Uterus (tissue), 3 donors: ENCODE measurements at regions not wholly inside any gene's neighbourhood (a gene's known extent, or its start where the extent isn't known, plus 50 kb on each side); places are given as distances from the start of the nearest gene placed in this dataset.

Experiments
- DNase-seq, 2 donors: peaks; one replicate each; pipeline ENCODE4 v3.0.0-alpha.2; 2019 to 2020
- H3K27ac ChIP-seq, 2 donors: fragments of 200-600 bp; sonication (generic); 1 replicate in 1 of 2; 2 replicates in 1 of 2; pipeline ENCODE4 v1.5.1; 2016 to 2018
- H3K27me3 ChIP-seq, 2 donors: fragments of 200-600 bp; sonication (generic); one replicate each; pipeline ENCODE4 v1.5.1; 2018 to 2019; ENCODE audit warnings: control low read depth in 1 of 2
- H3K36me3 ChIP-seq, 2 donors: fragments of 200-600 bp; sonication (generic); one replicate each; pipeline ENCODE4 v1.5.1; 2019; ENCODE audit warnings: control low read depth in 1 of 2
- H3K4me1 ChIP-seq, 2 donors: fragments of 200-600 bp; sonication (generic); one replicate each; pipeline ENCODE4 v1.5.1; 2018 to 2019; ENCODE audit warnings: control low read depth in 1 of 2
- H3K4me3 ChIP-seq, 2 donors: fragments of 200-600 bp; sonication (generic); 1 replicate in 1 of 2; 2 replicates in 1 of 2; pipeline ENCODE4 v1.5.1; 2018 to 2019; ENCODE audit warnings: mild to moderate bottlenecking in 1 of 2
- H3K9me3 ChIP-seq, 2 donors: fragments of 200-600 bp; sonication (generic); one replicate each; pipeline ENCODE4 v1.5.1; 2019; ENCODE audit warnings: control low read depth in 1 of 2
- POLR2A ChIP-seq, 2 donors: fragments of 450-650 bp; IDR thresholded peaks; one replicate each; pipeline ENCODE4 v1.6.1; 2016; ENCODE audit warnings: antibody characterized with exemption in 2 of 2, mild to moderate bottlenecking in 1 of 2, moderate library complexity in 1 of 2
- intact Hi-C: fragments of 100-400 bp; cut with DNase I; formaldehyde crosslinking; loops from one replicate; pipeline ENCODE4 v1.15.1; 2023; ENCODE audit warnings: low total_unique reads
- TF ChIP-seq, protein P1 (sequence below), 4 experiments: fragments of 200-600 bp in 2 of 4; fragments of 450-650 bp in 2 of 4; sonication (generic) in 2 of 4; IDR thresholded peaks; one replicate each; pipeline ENCODE4 v1.5.1; 2016 to 2019; ENCODE audit warnings: antibody characterized with exemption in 4 of 4, mild to moderate bottlenecking in 2 of 4, moderate library complexity in 1 of 4
- donor health status: DM: yes; HTN: yes; CAD: no.

DNA sequence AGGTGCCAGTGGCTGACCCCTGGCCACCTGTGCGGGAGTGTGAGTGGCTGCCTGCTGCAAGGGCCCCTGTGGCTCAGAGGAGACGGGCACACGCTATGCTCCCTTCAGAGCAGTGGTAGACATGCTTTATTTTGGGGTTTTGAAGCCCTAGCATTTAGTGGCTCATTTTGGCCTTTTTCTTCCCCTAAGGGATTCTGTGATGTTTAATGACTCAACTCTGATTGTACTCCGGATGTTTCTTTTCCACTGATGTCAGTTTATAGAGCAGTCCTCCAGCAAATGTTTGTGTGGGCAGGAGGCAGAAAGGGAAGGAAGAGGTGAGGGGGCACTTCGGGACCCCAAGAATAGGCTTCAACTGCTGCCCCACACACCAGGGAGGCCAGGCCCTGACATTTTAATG, 288.9 kb upstream of the C2CD4B start:
- no peaks in the 10 kb centered on the region for H3K27me3 ChIP-seq
- intact Hi-C loops = no loop called here
- H3K36me3 ChIP-seq = no peaks in the 10 kb centered on the region
- no peak overlapping the region for H3K4me3 ChIP-seq
- H3K27ac ChIP-seq = no peak overlapping the region
- no peak for DNase-seq
- no peaks in the 10 kb centered on the region for H3K9me3 ChIP-seq
- no peaks in the 10 kb centered on the region for H3K4me1 ChIP-seq
- TF ChIP-seq, protein P1, sequence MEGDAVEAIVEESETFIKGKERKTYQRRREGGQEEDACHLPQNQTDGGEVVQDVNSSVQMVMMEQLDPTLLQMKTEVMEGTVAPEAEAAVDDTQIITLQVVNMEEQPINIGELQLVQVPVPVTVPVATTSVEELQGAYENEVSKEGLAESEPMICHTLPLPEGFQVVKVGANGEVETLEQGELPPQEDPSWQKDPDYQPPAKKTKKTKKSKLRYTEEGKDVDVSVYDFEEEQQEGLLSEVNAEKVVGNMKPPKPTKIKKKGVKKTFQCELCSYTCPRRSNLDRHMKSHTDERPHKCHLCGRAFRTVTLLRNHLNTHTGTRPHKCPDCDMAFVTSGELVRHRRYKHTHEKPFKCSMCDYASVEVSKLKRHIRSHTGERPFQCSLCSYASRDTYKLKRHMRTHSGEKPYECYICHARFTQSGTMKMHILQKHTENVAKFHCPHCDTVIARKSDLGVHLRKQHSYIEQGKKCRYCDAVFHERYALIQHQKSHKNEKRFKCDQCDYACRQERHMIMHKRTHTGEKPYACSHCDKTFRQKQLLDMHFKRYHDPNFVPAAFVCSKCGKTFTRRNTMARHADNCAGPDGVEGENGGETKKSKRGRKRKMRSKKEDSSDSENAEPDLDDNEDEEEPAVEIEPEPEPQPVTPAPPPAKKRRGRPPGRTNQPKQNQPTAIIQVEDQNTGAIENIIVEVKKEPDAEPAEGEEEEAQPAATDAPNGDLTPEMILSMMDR (IDR thresholded peaks at IDR 0.05) = no peak
- no peak for TF ChIP-seq POLR2A (IDR thresholded peaks at IDR 0.05)

DNA sequence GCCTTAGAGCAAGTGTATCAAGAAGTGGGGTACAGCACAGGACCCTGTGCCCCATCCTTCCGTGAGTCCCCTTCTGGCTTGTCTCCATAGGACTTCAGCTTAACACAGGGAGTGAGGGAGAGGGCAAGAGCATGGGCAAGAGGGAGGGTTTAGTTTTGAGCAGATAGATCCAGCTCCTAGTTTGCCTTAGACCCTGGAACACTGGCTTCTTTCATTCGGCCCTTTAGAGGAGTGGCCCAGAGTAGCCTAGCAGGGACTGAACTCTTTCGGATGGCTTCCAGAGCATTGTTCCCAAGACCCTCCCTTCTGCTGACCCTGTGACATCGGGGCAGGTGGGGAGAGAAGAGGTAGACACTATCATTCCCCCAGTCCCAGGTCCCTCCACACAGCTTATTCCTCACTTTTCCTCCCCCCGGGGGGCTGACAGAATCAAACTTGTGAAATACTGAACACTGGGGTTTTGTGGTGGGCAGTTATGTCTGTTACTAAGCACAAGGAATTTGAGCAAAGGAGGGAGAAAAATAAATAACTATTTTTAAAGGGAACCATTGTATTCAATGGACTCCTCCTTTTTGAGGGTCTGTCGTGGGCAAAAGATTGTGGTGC, 289.6 kb upstream of the C2CD4B start:
- no peaks in the 10 kb centered on the region for H3K27me3 ChIP-seq
- no peak overlapping the region for H3K27ac ChIP-seq
- H3K4me1 ChIP-seq = no peaks in the 10 kb centered on the region
- H3K4me3 ChIP-seq = no peak overlapping the region
- TF ChIP-seq POLR2A (IDR thresholded peaks at IDR 0.05) = no peak
- TF ChIP-seq, protein P1 (IDR thresholded peaks at IDR 0.05) = no peak
- DNase-seq = no peak
- intact Hi-C loops = no loop called here
- no peaks in the 10 kb centered on the region for H3K9me3 ChIP-seq
- H3K36me3 ChIP-seq = no peaks in the 10 kb centered on the region

DNA sequence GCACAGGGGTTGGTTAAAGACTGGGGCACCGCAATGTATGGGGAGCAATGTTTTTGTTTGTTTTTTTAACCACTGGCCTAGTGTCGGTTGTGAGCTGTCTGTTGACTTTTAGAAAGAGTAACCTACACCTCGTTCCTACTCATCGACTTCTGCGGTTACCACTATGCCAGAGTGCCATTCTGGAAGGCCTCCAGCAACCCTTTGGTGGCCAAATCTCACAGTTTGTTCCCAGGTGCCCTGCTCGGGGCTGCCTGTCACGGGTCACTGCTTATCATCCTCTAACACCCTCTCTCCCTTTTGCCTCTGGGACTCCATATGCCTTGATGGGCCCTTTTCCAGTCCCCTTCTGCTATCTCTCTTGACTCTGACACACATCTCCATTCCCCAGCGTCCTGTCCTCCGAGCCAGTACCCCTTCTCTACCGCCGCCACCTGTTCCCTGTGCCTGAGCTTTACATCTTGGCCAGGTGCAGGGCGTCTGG, 290.4 kb upstream of the C2CD4B start:
- Histone ChIP-seq H3K9me3 (no peaks in the 10 kb centered on the region), H3K36me3 (no peaks in the 10 kb centered on the region), H3K27ac (no peak overlapping the region), H3K4me1 (no peaks in the 10 kb centered on the region), H3K4me3 (no peak overlapping the region), H3K27me3 (no peaks in the 10 kb centered on the region)
- no peak for DNase-seq
- intact Hi-C loops = no loop called here
- no peak for TF ChIP-seq POLR2A (IDR thresholded peaks at IDR 0.05)
- TF ChIP-seq, protein P1 (IDR thresholded peaks at IDR 0.05) = no peak

DNA sequence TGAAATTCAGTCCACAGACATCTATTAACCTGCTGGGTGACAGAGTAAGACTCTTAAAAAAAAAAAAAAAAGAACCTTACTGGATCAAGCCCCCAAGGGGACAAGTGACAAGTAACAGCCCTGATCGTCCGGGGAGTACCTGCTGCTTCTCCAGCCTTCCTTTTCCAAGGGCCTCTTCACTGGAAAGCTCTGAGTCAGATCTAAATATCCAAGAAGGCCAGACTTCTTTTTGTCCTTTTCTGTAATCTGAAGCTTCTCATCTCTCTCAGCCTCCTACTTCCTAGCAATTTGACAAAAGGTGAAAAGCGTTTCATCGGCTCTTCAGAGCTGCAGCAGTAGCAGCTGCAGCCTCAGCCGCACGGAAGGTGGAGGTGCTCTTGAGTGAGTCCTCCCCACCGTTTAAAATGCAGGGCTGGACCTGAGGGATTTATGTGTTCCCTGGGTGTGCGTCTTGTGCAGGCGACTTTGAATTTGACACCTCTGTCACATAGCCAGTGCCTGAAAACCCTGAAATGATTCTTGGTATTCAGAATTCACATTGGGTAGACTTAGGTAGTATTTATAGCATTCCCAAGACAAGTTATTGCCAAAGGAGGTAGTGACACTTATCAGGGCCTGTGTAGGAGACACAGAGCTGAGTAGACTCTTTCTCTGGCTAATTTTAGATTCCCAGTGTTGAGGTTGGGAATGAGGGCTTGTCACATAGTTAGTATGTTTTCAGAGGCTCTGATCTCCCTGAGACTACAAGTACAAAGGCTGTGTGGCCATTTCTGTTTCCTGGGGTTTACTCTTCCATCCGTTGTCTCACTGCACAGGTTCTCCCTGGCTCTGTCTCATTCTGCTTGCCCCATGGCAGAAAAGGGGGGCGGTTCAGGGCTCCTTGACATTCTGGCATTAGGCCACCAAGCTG, 291.2 kb upstream of the C2CD4B start:
- Histone ChIP-seq H3K9me3 (no peaks in the 10 kb centered on the region), H3K4me3 (no peak overlapping the region), H3K4me1 (no peaks in the 10 kb centered on the region), H3K27me3 (no peaks in the 10 kb centered on the region), H3K36me3 (no peaks in the 10 kb centered on the region), H3K27ac (no peak overlapping the region)
- DNase-seq = no peak
- TF ChIP-seq POLR2A (IDR thresholded peaks at IDR 0.05) = no peak
- TF ChIP-seq, protein P1 (IDR thresholded peaks at IDR 0.05) = no peak
- intact Hi-C loops = no loop called here

DNA sequence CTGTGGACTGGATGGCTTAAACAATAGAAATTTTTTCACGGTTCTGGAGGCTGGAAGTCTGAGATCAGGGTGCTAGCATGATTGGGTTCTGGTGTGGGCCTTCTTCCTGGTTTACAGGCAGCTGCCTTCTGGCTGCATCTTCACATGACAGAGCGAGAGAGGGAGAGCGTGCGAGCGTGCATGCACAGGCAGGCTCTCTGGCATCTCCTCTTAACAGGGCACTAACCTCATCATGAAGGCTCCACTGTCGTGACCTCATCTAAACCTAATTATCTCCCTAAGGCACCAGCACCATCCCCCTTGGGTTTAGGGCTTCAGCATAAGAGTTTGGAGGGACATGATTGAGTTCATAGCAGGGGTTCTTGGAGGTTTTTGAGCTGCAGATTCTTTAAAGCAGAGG, 292.0 kb upstream of the C2CD4B start:
- Histone ChIP-seq H3K9me3 (no peaks in the 10 kb centered on the region), H3K4me3 (no peak overlapping the region), H3K27ac (no peak overlapping the region), H3K27me3 (no peaks in the 10 kb centered on the region), H3K4me1 (no peaks in the 10 kb centered on the region), H3K36me3 (no peaks in the 10 kb centered on the region)
- intact Hi-C loops = no loop called here
- DNase-seq = no peak
- TF ChIP-seq POLR2A (IDR thresholded peaks at IDR 0.05) = no peak
- TF ChIP-seq, protein P1 (IDR thresholded peaks at IDR 0.05) = no peak
